ENCODE measurements at regions not wholly inside any gene's neighbourhood (a gene's known extent, or its start where the extent isn't known, plus 50 kb on each side); places are given as distances from the start of the nearest gene placed in this dataset.

- H3K4me1 Mint-ChIP-seq = no peaks in the 10 kb centered on the region
- peaks cover 8% of the 10 kb centered on the region for H3K27me3 Mint-ChIP-seq
- no peak overlapping the region for H3K4me3 Mint-ChIP-seq
- DNase-seq = no peak
- H3K9me3 Mint-ChIP-seq = no peaks in the 10 kb centered on the region
- no peaks in the 10 kb centered on the region for H3K36me3 Mint-ChIP-seq
- H3K27ac Mint-ChIP-seq = no peak overlapping the region
Measured at GRCh38 chr15:95121191-95121590, 889.8 kb downstream of the MCTP2 start.

- DNase-seq = no peak
- no peaks in the 10 kb centered on the region for H3K4me1 Mint-ChIP-seq
- H3K9me3 Mint-ChIP-seq = no peaks in the 10 kb centered on the region
- peaks cover 14% of the 10 kb centered on the region for H3K27me3 Mint-ChIP-seq
- no peaks in the 10 kb centered on the region for H3K36me3 Mint-ChIP-seq
- H3K27ac Mint-ChIP-seq = no peak overlapping the region
- no peak overlapping the region for H3K4me3 Mint-ChIP-seq
Measured at GRCh38 chr15:95125803-95126202, 894.4 kb downstream of the MCTP2 start.

GRCh38 chr15:95127356-95127755 lies 896.0 kb downstream of the MCTP2 start:
- Mint-ChIP-seq H3K36me3 (no peaks in the 10 kb centered on the region), H3K27ac (no peak overlapping the region), H3K27me3 (peaks cover 15% of the 10 kb centered on the region), H3K9me3 (no peaks in the 10 kb centered on the region), H3K4me3 (no peak overlapping the region), H3K4me1 (no peaks in the 10 kb centered on the region)
- no peak for DNase-seq

- no peak overlapping the region for H3K27ac Mint-ChIP-seq
- no peak overlapping the region for H3K4me3 Mint-ChIP-seq
- H3K27me3 Mint-ChIP-seq = peaks cover 10% of the 10 kb centered on the region
- no peaks in the 10 kb centered on the region for H3K4me1 Mint-ChIP-seq
- H3K36me3 Mint-ChIP-seq = no peaks in the 10 kb centered on the region
- DNase-seq = no peak
- no peaks in the 10 kb centered on the region for H3K9me3 Mint-ChIP-seq
Measured at GRCh38 chr15:95129574-95129973, 898.2 kb downstream of the MCTP2 start.

GRCh38 chr15:95131131-95131556 lies 899.8 kb downstream of the MCTP2 start:
- no peaks in the 10 kb centered on the region for H3K4me1 Mint-ChIP-seq
- H3K4me3 Mint-ChIP-seq = no peak overlapping the region

GRCh38 chr15:95132774-95133173 lies 901.4 kb downstream of the MCTP2 start:
- peaks cover 10% of the 10 kb centered on the region for H3K27me3 Mint-ChIP-seq
- H3K36me3 Mint-ChIP-seq = no peaks in the 10 kb centered on the region
- H3K27ac Mint-ChIP-seq = no peak overlapping the region
- no peaks in the 10 kb centered on the region for H3K9me3 Mint-ChIP-seq
- no peak for DNase-seq
- no peaks in the 10 kb centered on the region for H3K4me1 Mint-ChIP-seq
- H3K4me3 Mint-ChIP-seq = no peak overlapping the region

More at GRCh38 chr15:95131131-95131556, 899.8 kb downstream of the MCTP2 start:
- peaks cover 10% of the 10 kb centered on the region for H3K27me3 Mint-ChIP-seq
- no peak for DNase-seq
- no peaks in the 10 kb centered on the region for H3K9me3 Mint-ChIP-seq
- H3K36me3 Mint-ChIP-seq = no peaks in the 10 kb centered on the region
- H3K27ac Mint-ChIP-seq = no peak overlapping the region

GRCh38 chr15:95134431-95135110 lies 903.2 kb downstream of the MCTP2 start:
- Mint-ChIP-seq H3K27me3 (peaks cover 10% of the 10 kb centered on the region), H3K27ac (no peak overlapping the region), H3K36me3 (no peaks in the 10 kb centered on the region), H3K4me3 (no peak overlapping the region), H3K9me3 (no peaks in the 10 kb centered on the region), H3K4me1 (no peaks in the 10 kb centered on the region)
- DNase-seq = no peak

GRCh38 chr15:95138604-95139270 lies 907.4 kb downstream of the MCTP2 start:
- DNase-seq = no peak
- Mint-ChIP-seq H3K9me3 (no peaks in the 10 kb centered on the region), H3K36me3 (no peaks in the 10 kb centered on the region), H3K4me1 (no peaks in the 10 kb centered on the region), H3K4me3 (no peak overlapping the region), H3K27me3 (peaks cover 4% of the 10 kb centered on the region), H3K27ac (no peak overlapping the region)

GRCh38 chr15:95141486-95141885 lies 910.1 kb downstream of the MCTP2 start:
- Mint-ChIP-seq H3K27me3 (peaks cover 4% of the 10 kb centered on the region), H3K9me3 (no peaks in the 10 kb centered on the region), H3K4me1 (no peaks in the 10 kb centered on the region), H3K4me3 (no peak overlapping the region), H3K27ac (no peak overlapping the region), H3K36me3 (no peaks in the 10 kb centered on the region)
- no peak for DNase-seq

GRCh38 chr15:95142531-95142930 lies 911.2 kb downstream of the MCTP2 start:
- no peaks in the 10 kb centered on the region for H3K4me1 Mint-ChIP-seq
- H3K27ac Mint-ChIP-seq = no peak overlapping the region
- no peaks in the 10 kb centered on the region for H3K36me3 Mint-ChIP-seq
- H3K27me3 Mint-ChIP-seq = peaks cover 4% of the 10 kb centered on the region
- no peaks in the 10 kb centered on the region for H3K9me3 Mint-ChIP-seq
- no peak overlapping the region for H3K4me3 Mint-ChIP-seq
- DNase-seq = no peak

GRCh38 chr15:95146481-95146880 lies 915.1 kb downstream of the MCTP2 start:
- Mint-ChIP-seq H3K9me3 (no peaks in the 10 kb centered on the region), H3K36me3 (no peaks in the 10 kb centered on the region), H3K4me1 (no peaks in the 10 kb centered on the region), H3K27me3 (peaks cover 4% of the 10 kb centered on the region), H3K27ac (no peak overlapping the region), H3K4me3 (no peak overlapping the region)
- no peak for DNase-seq

- Mint-ChIP-seq H3K4me1 (no peaks in the 10 kb centered on the region), H3K36me3 (no peaks in the 10 kb centered on the region), H3K4me3 (no peak overlapping the region), H3K27me3 (no peaks in the 10 kb centered on the region), H3K9me3 (peaks cover 4% of the 10 kb centered on the region), H3K27ac (no peak overlapping the region)
- DNase-seq = no peak
Measured at GRCh38 chr15:95148183-95148582, 916.8 kb downstream of the MCTP2 start.

GRCh38 chr15:95149036-95149435 lies 917.7 kb downstream of the MCTP2 start:
- no peak for DNase-seq
- peaks cover 10% of the 10 kb centered on the region for H3K9me3 Mint-ChIP-seq
- no peaks in the 10 kb centered on the region for H3K4me1 Mint-ChIP-seq
- H3K4me3 Mint-ChIP-seq = no peak overlapping the region
- no peaks in the 10 kb centered on the region for H3K36me3 Mint-ChIP-seq
- H3K27me3 Mint-ChIP-seq = no peaks in the 10 kb centered on the region
- no peak overlapping the region for H3K27ac Mint-ChIP-seq

GRCh38 chr15:95149771-95150170 lies 918.4 kb downstream of the MCTP2 start:
- Mint-ChIP-seq H3K36me3 (no peaks in the 10 kb centered on the region), H3K4me3 (no peak overlapping the region), H3K4me1 (no peaks in the 10 kb centered on the region), H3K9me3 (peaks cover 11% of the 10 kb centered on the region), H3K27me3 (no peaks in the 10 kb centered on the region), H3K27ac (no peak overlapping the region)
- DNase-seq = no peak

- no peak overlapping the region for H3K27ac Mint-ChIP-seq
- no peaks in the 10 kb centered on the region for H3K27me3 Mint-ChIP-seq
- no peak overlapping the region for H3K4me3 Mint-ChIP-seq
- H3K9me3 Mint-ChIP-seq = peaks cover 13% of the 10 kb centered on the region
- DNase-seq = no peak
- H3K36me3 Mint-ChIP-seq = no peaks in the 10 kb centered on the region
- H3K4me1 Mint-ChIP-seq = no peaks in the 10 kb centered on the region
Measured at GRCh38 chr15:95150466-95150865, 919.1 kb downstream of the MCTP2 start.

GRCh38 chr15:95152741-95153140 lies 921.4 kb downstream of the MCTP2 start:
- H3K27me3 Mint-ChIP-seq = no peaks in the 10 kb centered on the region
- no peaks in the 10 kb centered on the region for H3K4me1 Mint-ChIP-seq
- H3K36me3 Mint-ChIP-seq = no peaks in the 10 kb centered on the region
- no peak overlapping the region for H3K27ac Mint-ChIP-seq
- DNase-seq = no peak
- H3K9me3 Mint-ChIP-seq = peaks cover 13% of the 10 kb centered on the region
- no peak overlapping the region for H3K4me3 Mint-ChIP-seq
